Ectodermal cell (in vitro differentiated cells): ENCODE measurements at regions not wholly inside any gene's neighbourhood (a gene's known extent, or its start where the extent isn't known, plus 50 kb on each side); places are given as distances from the start of the nearest gene placed in this dataset.

Experiments
- H3K27ac ChIP-seq: 2 replicates; pipeline ENCODE4 v1.7.0; 2013; ENCODE audit warnings: mild to moderate bottlenecking, low read depth, low read length; ENCODE audit not compliant: insufficient read depth, poor library complexity, severe bottlenecking
- H3K27me3 ChIP-seq: 2 replicates; pipeline ENCODE4 v1.7.0; 2013; ENCODE audit warnings: mild to moderate bottlenecking, low read length; ENCODE audit not compliant: insufficient read depth, control insufficient read depth, poor library complexity, severe bottlenecking
- H3K36me3 ChIP-seq: one replicate; pipeline ENCODE4 v1.7.0; 2013; ENCODE audit warnings: low read length; ENCODE audit not compliant: control insufficient read depth, insufficient read depth
- H3K4me1 ChIP-seq: one replicate; pipeline ENCODE4 v1.7.0; 2013; ENCODE audit warnings: low read length; ENCODE audit not compliant: control insufficient read depth, insufficient read depth
- H3K4me3 ChIP-seq: 2 replicates; pipeline ENCODE4 v1.7.0; 2013; ENCODE audit warnings: low read depth, low read length, control low read depth; ENCODE audit not compliant: insufficient read depth
- H3K9me3 ChIP-seq: 2 replicates; pipeline ENCODE4 v1.7.0; 2013; ENCODE audit warnings: mild to moderate bottlenecking, low read length, moderate library complexity; ENCODE audit not compliant: control insufficient read depth
- WGBS, 2 experiments: methylation state at CpG; one replicate each; pipeline ENCODE4 v1.1.7; 2013; ENCODE audit warnings: missing lambda C conversion rate in 2 of 2; 5-methylcytosine and 5-hydroxymethylcytosine counted together

- H3K36me3 ChIP-seq: no peaks in the 10 kb centered on the region
- 88% methylated on average over 15 of the region's 15 CpGs for WGBS, 2 experiments
- H3K9me3 ChIP-seq: no peaks in the 10 kb centered on the region
- H3K27me3 ChIP-seq: no peaks in the 10 kb centered on the region
- H3K4me3 ChIP-seq: no peak overlapping the region
- no peak overlapping the region for H3K27ac ChIP-seq
- H3K4me1 ChIP-seq: peaks cover 7% of the 10 kb centered on the region
These were observed 54.9 kb upstream of the SASH1 start for GRCh38 chr6:148287623-148288333.

- H3K36me3 ChIP-seq: no peaks in the 10 kb centered on the region
- no peaks in the 10 kb centered on the region for H3K9me3 ChIP-seq
- peak overlapping the region; percentile 16 for H3K27ac ChIP-seq
- no peaks in the 10 kb centered on the region for H3K27me3 ChIP-seq
- H3K4me1 ChIP-seq: peaks cover 7% of the 10 kb centered on the region
- H3K4me3 ChIP-seq: no peak overlapping the region
- WGBS, 2 experiments: 95% methylated on average over 4 of the region's 4 CpGs
These were observed 54.1 kb upstream of the SASH1 start for GRCh38 chr6:148288541-148288940.

- Histone ChIP-seq H3K27ac (no peak overlapping the region), H3K9me3 (no peaks in the 10 kb centered on the region), H3K27me3 (no peaks in the 10 kb centered on the region), H3K4me1 (peaks cover 7% of the 10 kb centered on the region), H3K4me3 (no peak overlapping the region), H3K36me3 (no peaks in the 10 kb centered on the region)
- WGBS, 2 experiments: 95 to 96% methylated on average over 6 of the region's 6 CpGs
These were observed 53.5 kb upstream of the SASH1 start for GRCh38 chr6:148289153-148289552.

GRCh38 chr6:148291876-148292275, 50.8 kb upstream of the SASH1 start:
- WGBS, 2 experiments: 78 to 80% methylated on average over 1 of the region's 1 CpG
- no peak overlapping the region for H3K4me3 ChIP-seq
- peaks cover 11% of the 10 kb centered on the region for H3K4me1 ChIP-seq
- H3K36me3 ChIP-seq: no peaks in the 10 kb centered on the region
- no peak overlapping the region for H3K27ac ChIP-seq
- no peaks in the 10 kb centered on the region for H3K9me3 ChIP-seq
- H3K27me3 ChIP-seq: no peaks in the 10 kb centered on the region
